Heart right ventricle (tissue), 16 donors: ENCODE measurements at regions not wholly inside any gene's neighbourhood (a gene's known extent, or its start where the extent isn't known, plus 50 kb on each side); places are given as distances from the start of the nearest gene placed in this dataset.
"Not testable (repeated sequence)": the region's sequence is repeated elsewhere in the genome, so short reads cannot be mapped to it uniquely, and the experiment has no call there.

Experiments
- ATAC-seq, 8 donors: fragments of 200-7000 bp; cut with Tn5 transposase; one replicate each; pipeline ENCODE4 v1.9.1; 2020; ENCODE audit warnings: mild to moderate bottlenecking in 8 of 8, moderate library complexity in 8 of 8, moderate number of reproducible peaks in 1 of 8
- DNase-seq, 2 donors: peaks; one replicate each; pipeline ENCODE4 v3.0.0-alpha.2; 2020
- H3K27ac ChIP-seq, 10 donors: fragments of 200-600 bp; sonication (generic) in 2 of 10; one replicate each; pipeline versions ENCODE4 v1.5.0 to v1.8.0; 2020 to 2022; ENCODE audit warnings: mild to moderate bottlenecking in 3 of 10
- H3K27me3 ChIP-seq, 7 donors: fragments of 200-600 bp; one replicate each; pipeline ENCODE4 v1.8.0; 2021 to 2022; ENCODE audit warnings: mild to moderate bottlenecking in 2 of 7
- H3K36me3 ChIP-seq, 9 donors: fragments of 200-600 bp; sonication (generic) in 1 of 9; one replicate each; pipeline versions ENCODE4 v1.5.0 to v1.8.0; 2020 to 2022; ENCODE audit warnings: mild to moderate bottlenecking in 2 of 9
- H3K4me1 ChIP-seq, 9 donors: fragments of 200-600 bp; sonication (generic) in 1 of 9; one replicate each; pipeline versions ENCODE4 v1.5.0 to v1.8.0; 2020 to 2022; ENCODE audit warnings: mild to moderate bottlenecking in 4 of 9
- H3K4me3 ChIP-seq, 10 donors: fragments of 200-600 bp; sonication (generic) in 2 of 10; one replicate each; pipeline versions ENCODE4 v1.5.0 to v1.8.0; 2020 to 2022; ENCODE audit warnings: mild to moderate bottlenecking in 7 of 10, moderate library complexity in 2 of 10
- H3K9me3 ChIP-seq, 11 donors: fragments of 200-600 bp in 10 of 11; sonication (generic) in 2 of 11; one replicate each; pipeline versions ENCODE4 v1.5.0 to v1.8.0; 2013 to 2022; ENCODE audit warnings: mild to moderate bottlenecking in 2 of 11, control low read depth in 1 of 11, moderate library complexity in 1 of 11
- CTCF ChIP-seq, 9 donors: fragments of 200-600 bp; sonication (generic) in 2 of 9; IDR thresholded peaks; one replicate each; pipeline versions ENCODE4 v1.5.0 to v1.8.0; 2021 to 2022; ENCODE audit warnings: antibody characterized with exemption in 9 of 9, mild to moderate bottlenecking in 5 of 9, moderate library complexity in 1 of 9
- WGBS, 2 donors: extraction: QIAGEN DNeasy Blood & Tissue Kit; methylation state at CpG; one replicate each; pipeline ENCODE4 v1.1.7; 2013; ENCODE audit warnings: inconsistent platforms in 1 of 2; 5-methylcytosine and 5-hydroxymethylcytosine counted together
- intact Hi-C, 10 donors: fragments of 100-400 bp; cut with DNase I; formaldehyde crosslinking; loops; one replicate each; pipeline versions ENCODE4 v1.11.1 to v1.14.2; 2022
- donor health status: Arrhythmogenic right ventricular cardiomyopathy.
- donor health status: ischemic (EF 13 %, LVEDD 7.1; RV severe dilation, severe dysfunction).
- donor health status: healthy with polysubstance abuse.
- donor health status: DM: no; HTN: yes; CAD: no.
- donor health status: DM: no; HTN: no; CAD: no.
- donor health status: ischemic (EF 25% LVEDD 6.9; RV normal size, moderate dysfunction).
- donor health status: ischemic (EF 25% LVEDD 5.7; RV mildly dilated, moderate dysfunction).
- donor health status: healthy.
- donor health status: DM: yes; HTN: yes; CAD: no.
- donor health status: Ischemic cardiomyopathy.
- donor health status: ischemic (EF 35%, LVEDD 5.7; RV mildly dilated, moderate dysfunction).
- donor health status: nonischemic (EF 11% LVEDD 7.7; RV severe dilation, severe dysfunction).
- donor health status: DM: yes; HTN: yes; CAD: no.
- donor health status: PGD.
- donor health status: ischemic (EF 29% LVEDD 5.4; RV normal size, mild dysfunction).
- donor health status: nonischemic (EF 23%, LVEDD 6.1; RV moderate dilation, normal function).

- DNase-seq (no peak), ATAC-seq (no peak)
- intact Hi-C loops = loop anchor here in 1 of 10 donors (10.0 kb wide), 1 partner anchor 1065 kb away; no protein-coding TSS in a partner anchor
- no peaks in the 10 kb centered on the region for H3K9me3 ChIP-seq
- no peak overlapping the region for H3K27ac ChIP-seq
- H3K36me3 ChIP-seq = no peaks in the 10 kb centered on the region
- WGBS, 2 donors = 65 to 69% methylated on average over 3 of the region's 3 CpGs
- H3K27me3 ChIP-seq = no peaks in the 10 kb centered on the region
- H3K4me3 ChIP-seq = no peak overlapping the region
- H3K4me1 ChIP-seq = no peaks in the 10 kb centered on the region
- TF ChIP-seq CTCF (IDR thresholded peaks at IDR 0.05) = no peak
Observed at GRCh38 chr15:75770131-75770530, 57.5 kb upstream of the CSPG4 start.

DNA sequence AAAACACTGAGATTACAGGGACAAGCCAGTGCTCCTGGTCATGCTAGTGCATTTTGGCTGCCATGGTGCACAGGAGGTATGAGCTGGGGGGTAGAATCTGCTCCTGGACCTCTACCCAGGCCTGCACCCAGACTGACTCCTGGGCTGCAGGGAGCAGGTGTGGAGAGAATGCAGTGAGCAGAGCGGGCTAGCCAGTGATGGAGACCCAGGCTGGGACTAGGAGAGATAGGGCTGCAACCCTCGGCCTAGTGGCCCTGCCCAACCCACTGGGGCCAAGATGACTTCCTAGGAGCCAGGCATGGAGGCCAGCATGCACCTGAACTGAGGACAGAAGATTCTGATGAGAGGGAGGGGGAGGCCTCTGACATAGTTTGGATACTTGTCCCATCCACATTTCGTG, 55.9 kb upstream of the CSPG4 start:
- WGBS, 2 donors = 91 to 98% methylated on average over 3 of the region's 3 CpGs
- H3K4me3 ChIP-seq, H3K36me3 ChIP-seq, H3K27ac ChIP-seq, H3K4me1 ChIP-seq, H3K27me3 ChIP-seq, H3K9me3 ChIP-seq, intact Hi-C loops, DNase-seq, ATAC-seq: not testable (repeated sequence)

GRCh38 chr15:75765551-75766305, 53.1 kb upstream of the CSPG4 start:
- DNase-seq, H3K4me1 ChIP-seq, H3K9me3 ChIP-seq, H3K4me3 ChIP-seq, ATAC-seq, H3K27me3 ChIP-seq, H3K36me3 ChIP-seq, H3K27ac ChIP-seq, intact Hi-C loops: not testable (repeated sequence)
- 93% methylated on average over 13 of the region's 13 CpGs for WGBS, 2 donors

GRCh38 chr15:75764845-75765550, 52.4 kb upstream of the CSPG4 start:
- DNase-seq, H3K4me3 ChIP-seq, ATAC-seq, H3K27ac ChIP-seq, H3K27me3 ChIP-seq, H3K36me3 ChIP-seq, intact Hi-C loops, H3K9me3 ChIP-seq, H3K4me1 ChIP-seq: not testable (repeated sequence)
- 91 to 93% methylated on average over 4 to 5 of the region's 5 CpGs for WGBS, 2 donors

GRCh38 chr15:75763635-75764600, 51.3 kb upstream of the CSPG4 start:
- H3K36me3 ChIP-seq, intact Hi-C loops, ATAC-seq, H3K27ac ChIP-seq, DNase-seq, H3K9me3 ChIP-seq, H3K4me3 ChIP-seq, H3K27me3 ChIP-seq: not testable (repeated sequence)
- peaks cover 0 to 13% (median 6%) of the 10 kb centered on the region in 9 donors for H3K4me1 ChIP-seq
- 89 to 97% methylated on average over 14 of the region's 14 CpGs for WGBS, 2 donors

GRCh38 chr15:75763137-75763611, 50.5 kb upstream of the CSPG4 start:
- TF ChIP-seq CTCF (IDR thresholded peaks at IDR 0.05) = no peak
- no peak for DNase-seq
- no peaks in the 10 kb centered on the region for H3K27me3 ChIP-seq
- no peaks in the 10 kb centered on the region for H3K36me3 ChIP-seq
- peaks cover 0 to 19% (median 11%) of the 10 kb centered on the region in 9 donors for H3K4me1 ChIP-seq
- intact Hi-C loops = no loop called here
- no peak overlapping the region for H3K27ac ChIP-seq
- ATAC-seq = no peak
- 84 to 88% methylated on average over 8 of the region's 8 CpGs for WGBS, 2 donors
- no peaks in the 10 kb centered on the region for H3K9me3 ChIP-seq
- H3K4me3 ChIP-seq = no peak overlapping the region
